ENCODE measurements at regions not wholly inside any gene's neighbourhood (a gene's known extent, or its start where the extent isn't known, plus 50 kb on each side); places are given as distances from the start of the nearest gene placed in this dataset.
"Not testable (repeated sequence)": the region's sequence is repeated elsewhere in the genome, so short reads cannot be mapped to it uniquely, and the experiment has no call there.

GRCh38 chr20:60167812-60168211, 209.6 kb downstream of the CDH26 start:
- intact Hi-C loops (cut with micrococcal nuclease) = no loop called here

DNA sequence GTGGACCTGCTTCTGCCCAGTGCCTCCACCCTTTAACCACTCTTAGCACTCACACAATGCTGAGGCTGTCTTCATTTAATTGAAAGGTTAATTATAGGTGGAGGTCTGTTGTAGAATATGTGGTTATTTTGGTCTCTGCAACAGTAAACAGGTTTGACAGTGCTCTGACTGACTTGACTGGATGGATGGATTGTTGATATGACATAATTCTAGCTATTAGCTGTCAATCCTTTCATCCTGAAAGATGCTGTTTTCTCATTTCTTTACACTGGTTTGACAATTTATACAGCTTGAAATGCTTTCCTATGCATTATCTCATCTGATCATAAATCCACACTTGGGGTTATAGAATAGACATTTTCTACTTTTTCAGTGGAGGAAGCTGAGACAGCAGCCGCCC, 210.7 kb downstream of the CDH26 start:
- intact Hi-C loops (cut with micrococcal nuclease) = no loop called here

- intact Hi-C loops (cut with micrococcal nuclease) = no loop called here
These were observed 211.9 kb downstream of the CDH26 start for GRCh38 chr20:60170116-60170515.

- intact Hi-C loops (cut with micrococcal nuclease) = no loop called here
These were observed 213.1 kb downstream of the CDH26 start for GRCh38 chr20:60171313-60171712.

GRCh38 chr20:60171738-60172137, 213.5 kb downstream of the CDH26 start:
- intact Hi-C loops (cut with micrococcal nuclease) = no loop called here

DNA sequence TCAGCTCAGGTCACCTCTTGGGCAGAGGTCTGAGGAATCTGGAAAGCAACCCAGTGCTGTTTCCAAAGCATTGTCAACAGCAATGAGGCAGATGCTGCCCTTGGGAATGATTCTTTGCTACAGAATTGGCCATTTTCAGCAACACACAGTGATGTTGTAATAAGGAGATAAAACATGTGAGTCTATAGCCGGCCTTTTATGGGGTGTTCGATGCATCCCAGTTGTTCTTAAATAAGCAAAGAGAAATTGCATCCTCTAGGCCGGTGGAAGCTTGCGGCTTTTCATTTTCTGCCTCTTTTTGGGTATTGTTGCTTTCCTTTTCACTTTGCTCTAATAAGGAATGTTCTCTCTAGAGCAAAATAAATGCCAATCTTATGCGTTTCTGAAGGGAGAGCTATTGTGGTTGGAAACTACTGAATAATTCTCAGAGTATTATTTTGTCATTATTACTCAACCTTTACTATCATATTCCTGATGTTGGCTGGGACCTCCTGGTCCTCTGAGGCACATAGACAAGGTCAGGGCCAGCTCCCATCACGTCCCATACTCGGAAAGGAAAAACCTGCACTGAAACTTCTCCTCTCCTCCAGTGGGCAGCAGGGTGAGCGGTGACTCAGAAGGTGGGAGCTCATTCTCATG, 214.2 kb downstream of the CDH26 start:
- intact Hi-C loops (cut with micrococcal nuclease) = no loop called here

DNA sequence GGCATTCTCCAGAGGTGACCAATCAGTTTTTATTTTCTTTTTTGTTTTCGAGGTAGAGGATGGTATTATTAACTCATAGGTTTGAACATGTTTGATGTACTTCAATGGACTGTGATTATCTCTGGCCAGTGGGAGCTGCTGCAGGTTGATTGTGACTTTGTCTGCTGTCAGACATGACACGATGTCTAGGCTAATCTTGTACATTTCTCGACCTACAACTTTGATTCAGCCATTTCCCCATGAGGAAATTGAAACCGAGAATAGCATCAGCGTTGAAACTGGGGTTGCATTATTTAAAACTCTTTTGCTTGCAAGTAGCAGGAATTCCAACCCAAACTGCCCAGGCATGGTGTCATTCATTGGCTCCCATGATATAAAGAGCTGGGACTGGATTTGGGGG, 218.9 kb downstream of the CDH26 start:
- intact Hi-C loops (cut with micrococcal nuclease) = no loop called here

- intact Hi-C loops (cut with micrococcal nuclease) = no loop called here
These were observed 222.8 kb downstream of the CDH26 start for GRCh38 chr20:60180986-60181385.

DNA sequence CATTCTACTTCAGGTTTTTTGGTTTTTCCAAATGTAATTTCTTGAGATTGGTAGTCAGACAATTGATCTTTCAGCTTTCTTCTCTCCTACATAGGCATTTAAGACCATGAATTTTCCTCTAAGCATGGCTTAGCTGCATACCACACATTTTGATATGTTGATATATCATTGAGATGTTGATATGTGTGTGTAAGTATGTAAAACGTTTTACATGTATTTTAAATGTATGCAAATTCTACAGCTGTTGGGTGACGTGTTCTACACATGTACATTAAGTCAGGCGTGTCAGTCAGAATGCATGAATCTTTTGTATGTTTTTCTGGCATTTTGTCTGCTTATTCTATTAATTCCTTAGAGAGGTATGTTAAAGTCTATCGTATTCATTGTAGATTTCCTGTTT, 228.2 kb downstream of the CDH26 start:
- intact Hi-C loops (cut with micrococcal nuclease) = no loop called here

GRCh38 chr20:60187683-60188082, 229.5 kb downstream of the CDH26 start:
- intact Hi-C loops (cut with micrococcal nuclease) = no loop called here

DNA sequence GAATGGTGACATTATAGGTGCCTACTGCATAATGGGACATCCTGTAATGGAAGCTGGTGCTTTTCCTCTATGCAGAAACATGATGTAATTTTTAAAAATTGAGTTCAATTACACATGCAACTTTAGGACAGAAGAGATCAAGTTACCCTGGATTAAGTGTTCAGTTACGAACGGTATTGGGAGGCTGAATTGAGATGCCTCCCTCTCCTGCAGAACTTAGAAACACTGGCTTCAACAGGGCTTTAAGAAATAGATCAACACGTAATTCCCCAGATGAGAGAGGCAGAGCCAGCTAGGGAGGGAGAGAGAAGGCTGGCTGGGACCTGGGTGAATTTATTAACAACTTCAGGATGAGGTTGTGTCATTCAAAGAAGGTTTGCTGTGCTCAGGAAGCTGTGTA, 232.8 kb downstream of the CDH26 start:
- intact Hi-C loops (cut with micrococcal nuclease) = no loop called here

DNA sequence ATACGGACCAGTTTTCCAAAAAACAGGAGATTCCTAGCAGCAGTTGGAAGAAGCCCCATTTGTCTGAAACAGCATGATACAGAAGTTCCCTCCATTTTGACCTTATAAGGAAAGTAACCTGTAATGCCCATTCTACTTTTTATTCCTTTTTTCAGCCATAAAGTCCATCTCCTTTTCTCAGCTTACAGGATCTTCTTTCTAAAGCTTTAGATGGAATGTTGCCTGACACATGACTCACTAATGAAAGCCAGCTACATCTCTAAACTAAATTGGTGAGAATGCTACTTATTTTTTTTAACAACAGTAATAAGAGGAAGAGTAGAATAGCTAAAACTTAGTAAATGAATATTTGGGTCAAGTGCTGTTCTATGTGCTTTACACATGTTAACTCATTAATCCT, 234.1 kb downstream of the CDH26 start:
- intact Hi-C loops (cut with micrococcal nuclease) = no loop called here

GRCh38 chr20:60199132-60199531, 240.9 kb downstream of the CDH26 start:
- intact Hi-C loops (cut with micrococcal nuclease) = not testable (repeated sequence)

- intact Hi-C loops (cut with micrococcal nuclease) = no loop called here
These were observed 241.6 kb downstream of the CDH26 start for GRCh38 chr20:60199866-60200265.

DNA sequence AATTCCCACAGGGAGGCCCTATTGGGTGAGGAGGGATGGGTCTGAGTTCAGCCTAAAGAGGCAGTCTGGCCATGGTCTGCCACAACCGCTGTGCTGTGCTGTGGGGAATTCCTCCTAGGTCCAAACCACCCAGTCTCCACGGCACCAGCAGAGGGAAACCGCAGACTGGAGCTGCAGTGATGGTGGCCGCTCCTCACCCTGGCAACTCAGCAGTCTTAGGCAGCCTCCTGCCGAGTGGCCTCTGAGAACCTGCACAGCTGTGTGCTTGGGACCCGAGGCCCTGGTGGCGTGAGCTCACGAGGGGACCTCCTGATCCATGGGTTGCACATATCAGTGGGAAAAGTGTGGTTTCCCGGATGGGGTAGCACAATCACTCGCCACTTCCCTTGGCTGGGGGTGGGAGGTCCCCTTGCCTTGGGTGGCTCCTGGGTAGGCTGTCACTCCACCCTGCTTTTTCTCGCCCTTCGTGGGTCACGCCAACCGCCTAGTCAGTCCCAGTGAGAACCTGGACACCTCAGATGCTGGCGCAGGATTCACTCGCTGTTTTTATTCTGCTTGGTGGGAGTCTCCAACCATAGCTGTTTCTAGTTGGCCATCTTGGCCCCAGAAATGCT, 242.2 kb downstream of the CDH26 start:
- intact Hi-C loops (cut with micrococcal nuclease) = no loop called here

GRCh38 chr20:60201198-60201835, 243.1 kb downstream of the CDH26 start:
- intact Hi-C loops (cut with micrococcal nuclease) = no loop called here

DNA sequence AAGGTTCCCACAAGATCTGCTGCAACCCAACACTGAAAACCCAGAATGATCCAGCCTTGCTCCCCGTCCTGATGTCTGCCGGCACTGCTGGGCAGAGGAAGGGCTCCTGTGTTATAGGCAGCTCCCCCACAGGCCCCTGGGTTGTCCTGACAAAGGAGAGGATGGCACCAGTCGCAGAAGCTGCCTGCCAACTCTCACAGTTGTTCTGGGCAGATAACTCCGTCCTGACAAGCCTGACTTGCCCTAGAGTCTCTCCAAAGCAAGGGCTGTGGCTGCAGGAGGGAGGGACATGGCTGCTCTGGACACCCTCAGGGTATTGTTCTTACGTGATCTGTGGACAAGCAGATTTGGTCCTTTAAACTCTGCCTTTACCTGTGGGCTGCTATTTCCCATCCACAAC, 243.8 kb downstream of the CDH26 start:
- intact Hi-C loops (cut with micrococcal nuclease) = no loop called here

DNA sequence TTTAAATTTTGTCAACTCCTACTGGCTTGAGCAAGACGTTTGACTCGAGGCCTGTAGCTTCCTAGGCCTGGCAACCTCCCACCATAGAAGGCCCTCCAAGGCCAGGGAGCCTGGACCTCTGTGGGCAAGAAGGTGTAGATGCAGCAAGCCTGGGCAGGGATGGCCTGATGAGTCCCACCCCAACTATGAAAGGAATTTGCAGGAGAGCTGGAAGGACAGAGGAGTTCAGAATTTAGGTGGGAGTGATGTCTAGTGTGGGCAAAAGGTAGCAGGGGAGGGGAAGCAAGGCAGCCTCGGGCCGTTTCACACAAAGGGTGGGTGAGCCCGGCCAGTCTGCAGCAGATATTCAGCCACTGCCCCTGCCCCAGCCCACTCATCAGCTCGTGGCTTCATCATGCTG, 245.2 kb downstream of the CDH26 start:
- intact Hi-C loops (cut with micrococcal nuclease) = no loop called here

DNA sequence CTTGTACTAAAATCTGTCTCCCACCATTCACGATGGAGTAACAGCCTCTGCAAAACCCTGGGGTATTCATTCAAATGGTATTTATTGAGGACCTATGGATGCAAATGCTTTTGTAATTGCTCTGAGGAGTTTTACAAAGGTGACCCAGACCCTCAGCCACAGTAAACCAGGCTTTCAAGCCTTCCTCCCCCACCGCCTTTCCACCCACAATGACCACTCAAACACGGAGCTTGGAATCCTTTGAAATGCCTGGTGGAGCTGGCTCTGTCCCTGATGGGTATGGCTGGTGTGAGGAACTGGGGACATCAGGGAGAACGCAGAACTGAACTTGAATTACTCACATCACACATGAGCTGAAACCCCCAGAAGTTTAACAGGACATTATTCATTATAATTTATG, 246.4 kb downstream of the CDH26 start:
- intact Hi-C loops (cut with micrococcal nuclease) = no loop called here

GRCh38 chr20:60206259-60206658, 248.0 kb downstream of the CDH26 start:
- intact Hi-C loops (cut with micrococcal nuclease) = loop anchor here (1.0 to 5.0 kb wide), 2 partner anchors 69 to 149 kb away; no protein-coding TSS in a partner anchor

GRCh38 chr20:60209048-60209447, 250.8 kb downstream of the CDH26 start:
- intact Hi-C loops (cut with micrococcal nuclease) = loop anchor here (5.0 kb wide), 1 partner anchor 72 kb away; no protein-coding TSS in a partner anchor

DNA sequence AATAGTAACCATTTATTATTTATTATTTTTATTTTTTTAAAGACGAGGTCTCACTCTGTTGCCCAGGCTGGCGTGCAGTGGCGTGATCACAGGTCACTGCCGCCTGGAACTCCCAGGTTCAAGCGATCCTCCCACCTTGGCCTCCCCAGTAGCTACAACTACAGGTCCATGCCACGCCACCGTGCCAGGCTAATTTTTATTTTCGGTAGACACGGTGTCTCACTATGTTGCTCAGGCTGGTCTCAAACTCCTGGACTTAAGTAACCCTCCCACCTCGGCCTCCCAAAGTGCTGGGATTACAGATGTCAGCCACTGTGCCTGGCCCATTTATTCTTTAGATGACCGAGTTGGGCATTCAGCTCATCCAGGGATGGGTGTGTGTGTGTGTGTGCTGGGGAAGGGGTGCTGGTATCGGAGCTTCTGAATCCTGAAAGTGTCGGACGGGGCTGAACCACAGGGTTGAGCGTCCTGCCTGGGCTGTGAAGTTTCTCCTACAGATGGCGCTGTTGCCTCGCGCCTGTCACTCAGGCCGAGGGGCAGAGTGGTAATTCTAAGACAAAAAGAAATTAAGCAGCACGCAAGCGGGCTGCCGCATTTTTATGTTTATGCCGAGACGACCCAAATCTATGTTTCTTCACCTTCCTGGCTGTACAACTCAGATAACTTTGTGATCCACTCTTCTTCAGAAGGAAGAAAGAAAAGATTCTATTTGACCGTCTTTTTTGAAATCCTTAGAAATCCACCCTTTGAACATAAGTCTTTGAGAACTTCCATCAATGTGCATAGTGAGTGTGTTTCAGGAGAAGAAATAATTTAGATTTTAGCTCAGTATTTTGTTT, 252.8 kb downstream of the CDH26 start:
- intact Hi-C loops (cut with micrococcal nuclease) = loop anchor here (1.0 to 10.0 kb wide), 6 partner anchors 52 to 1684 kb away; no protein-coding TSS in a partner anchor
